GM21529 (cell line): ENCODE measurements at regions not wholly inside any gene's neighbourhood (a gene's known extent, or its start where the extent isn't known, plus 50 kb on each side); places are given as distances from the start of the nearest gene placed in this dataset.

ENCODE experiments used
- ATAC-seq: cut with Tn5 transposase; IDR thresholded peaks from one replicate; pipeline ENCODE4 v1.9.1; 2021; ENCODE audit not compliant: unreplicated experiment

GRCh38 chr11:119476038-119476437, 53.1 kb upstream of the THY1 start:
- no peak for ATAC-seq

- ATAC-seq = no peak
Measured at GRCh38 chr11:119474682-119475596, 52.0 kb upstream of the THY1 start.

GRCh38 chr11:119473901-119474681, 51.1 kb upstream of the THY1 start:
- no peak for ATAC-seq

- no peak for ATAC-seq
Measured at GRCh38 chr11:119473226-119473625, 50.3 kb upstream of the THY1 start.

GRCh38 chr11:119472856-119473222, 49.9 kb upstream of the THY1 start:
- no peak for ATAC-seq
